Stimulated activated CD4-positive, alpha-beta T cell treated with anti-CD3 and anti-CD28 coated beads, TNF-alpha, amount 100 ng/mL, for 24 hours (primary cell): ENCODE measurements at regions not wholly inside any gene's neighbourhood (a gene's known extent, or its start where the extent isn't known, plus 50 kb on each side); places are given as distances from the start of the nearest gene placed in this dataset.

Source experiments
- DNase-seq, 3 experiments: peaks; one replicate each; pipeline ENCODE4 v3.0.0-alpha.2; 2020; ENCODE audit warnings: low read depth in 3 of 3

DNA sequence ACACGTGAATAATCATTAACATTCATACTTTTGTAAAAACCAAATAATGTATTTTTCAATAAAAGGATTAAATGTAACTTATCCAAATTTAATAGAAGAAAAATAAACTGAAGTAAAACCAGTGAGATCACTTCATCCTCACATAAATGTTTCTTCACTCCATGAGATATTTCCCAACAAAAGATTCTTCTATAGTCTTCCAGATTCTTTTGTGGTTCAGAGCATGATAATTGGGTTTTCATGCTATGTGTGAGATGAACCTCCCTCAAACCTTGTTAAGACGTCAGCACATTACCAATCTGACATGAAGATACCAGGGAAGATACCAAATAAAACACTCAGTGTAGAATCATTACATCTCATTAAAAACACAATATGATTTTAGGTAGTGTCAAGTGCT, 62.9 kb upstream of the OXGR1 start:
- no peak for DNase-seq

DNA sequence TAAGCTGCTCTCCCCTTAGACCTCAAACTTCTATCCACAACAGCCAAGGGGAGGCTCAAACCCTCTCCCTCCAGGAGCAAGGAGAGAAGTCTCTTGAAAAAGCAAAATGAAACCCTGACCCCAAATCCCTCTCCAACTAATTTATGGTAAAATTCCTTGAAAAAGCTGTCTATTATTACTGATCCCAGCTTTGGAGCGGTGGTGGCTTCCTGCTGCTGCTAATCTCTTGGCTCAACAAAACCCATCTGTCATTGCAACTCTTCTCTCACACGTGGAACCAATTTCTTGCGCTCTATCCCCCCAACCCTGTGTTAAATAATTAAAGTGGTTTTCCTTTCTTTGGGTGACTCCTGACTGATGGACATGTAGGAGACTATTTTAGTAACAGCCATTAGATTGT, 64.1 kb upstream of the OXGR1 start:
- no peak for DNase-seq

DNA sequence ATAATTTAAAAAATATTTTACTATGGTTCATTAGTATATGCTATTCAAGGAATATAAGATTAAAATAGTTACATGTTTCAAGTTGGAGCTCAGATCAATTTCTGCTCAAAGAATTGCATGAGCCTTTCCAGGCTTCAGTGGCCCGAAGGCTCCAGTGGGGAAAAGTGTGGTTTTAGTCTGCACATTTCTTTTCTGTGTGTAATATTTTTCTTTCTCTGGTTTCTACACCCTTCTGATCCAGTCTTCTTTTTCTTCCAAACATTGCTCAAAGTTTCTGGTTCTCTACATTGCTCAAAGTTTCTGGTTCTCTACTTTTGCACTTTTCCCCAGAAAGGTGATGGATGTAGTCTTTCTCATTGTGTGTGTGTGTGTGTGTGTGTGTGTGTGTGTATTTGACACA, 64.7 kb upstream of the OXGR1 start:
- no peak for DNase-seq

- no peak for DNase-seq
Measured at GRCh38 chr13:97067017-97067895, 73.0 kb upstream of the OXGR1 start.

GRCh38 chr13:97068151-97068550, 73.9 kb upstream of the OXGR1 start:
- no peak for DNase-seq

- no peak for DNase-seq
Measured at GRCh38 chr13:97069050-97069815, 75.0 kb upstream of the OXGR1 start.

- DNase-seq: no peak
Measured at GRCh38 chr13:97072297-97072696, 78.0 kb upstream of the OXGR1 start.

DNA sequence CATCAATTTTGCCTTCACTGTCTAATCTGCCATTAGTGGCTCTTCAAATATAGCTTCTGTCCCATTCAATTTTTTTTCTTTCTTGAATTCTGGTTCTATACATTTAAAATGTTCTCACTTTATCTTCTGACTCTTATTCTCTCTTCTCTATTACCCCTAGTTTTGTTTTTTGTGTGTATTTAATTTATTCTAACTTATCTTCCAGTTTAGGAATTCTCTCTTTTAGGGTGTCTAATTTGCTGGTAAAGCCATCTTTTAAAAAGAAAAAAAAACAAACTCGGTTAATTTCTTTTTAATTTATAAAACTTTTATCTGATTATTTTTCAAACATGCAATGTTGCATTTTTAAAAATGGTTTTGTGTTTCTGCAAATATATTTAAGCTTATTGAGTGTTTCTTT, 80.3 kb upstream of the OXGR1 start:
- DNase-seq: no peak

DNA sequence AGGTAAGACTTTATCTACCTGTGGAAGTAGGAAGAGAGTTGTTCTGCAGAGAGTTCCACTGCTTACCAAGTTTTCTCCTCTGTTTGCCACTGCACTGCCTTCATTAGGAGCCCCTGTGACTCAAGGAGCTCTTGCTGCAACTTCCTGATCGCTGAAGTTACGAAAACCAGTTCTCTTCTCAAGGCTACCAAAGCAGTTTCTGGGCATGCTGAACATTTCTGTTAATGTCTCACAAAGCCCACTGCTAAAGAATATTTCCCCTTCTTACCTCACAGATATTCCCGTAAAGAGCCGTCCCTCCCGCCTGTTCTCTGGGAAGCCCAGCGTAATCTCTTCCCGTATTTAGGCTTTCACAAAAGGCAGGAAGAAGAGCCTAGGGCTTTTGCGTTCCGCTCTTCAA, 82.6 kb upstream of the OXGR1 start:
- DNase-seq: no peak

GRCh38 chr13:97077341-97077740, 83.1 kb upstream of the OXGR1 start:
- no peak for DNase-seq

DNA sequence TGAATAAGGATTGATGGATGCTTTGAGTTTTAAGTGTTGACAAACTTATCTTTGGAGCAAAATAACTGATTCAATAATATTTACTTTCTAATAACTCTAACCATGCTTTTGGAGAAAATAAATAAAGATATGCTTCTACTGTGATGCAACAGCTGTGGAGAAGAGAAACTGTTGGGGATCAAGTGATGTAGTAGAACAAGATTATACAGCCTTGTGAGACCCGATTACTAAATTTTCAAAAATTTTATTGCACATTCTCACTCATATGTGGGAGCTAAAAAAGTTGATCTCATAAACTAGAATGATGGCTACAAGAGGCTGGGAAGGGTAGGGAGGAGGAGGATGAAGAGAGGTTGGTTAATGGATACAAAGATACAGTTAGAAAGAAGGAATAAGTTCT, 85.5 kb upstream of the OXGR1 start:
- DNase-seq: no peak

DNA sequence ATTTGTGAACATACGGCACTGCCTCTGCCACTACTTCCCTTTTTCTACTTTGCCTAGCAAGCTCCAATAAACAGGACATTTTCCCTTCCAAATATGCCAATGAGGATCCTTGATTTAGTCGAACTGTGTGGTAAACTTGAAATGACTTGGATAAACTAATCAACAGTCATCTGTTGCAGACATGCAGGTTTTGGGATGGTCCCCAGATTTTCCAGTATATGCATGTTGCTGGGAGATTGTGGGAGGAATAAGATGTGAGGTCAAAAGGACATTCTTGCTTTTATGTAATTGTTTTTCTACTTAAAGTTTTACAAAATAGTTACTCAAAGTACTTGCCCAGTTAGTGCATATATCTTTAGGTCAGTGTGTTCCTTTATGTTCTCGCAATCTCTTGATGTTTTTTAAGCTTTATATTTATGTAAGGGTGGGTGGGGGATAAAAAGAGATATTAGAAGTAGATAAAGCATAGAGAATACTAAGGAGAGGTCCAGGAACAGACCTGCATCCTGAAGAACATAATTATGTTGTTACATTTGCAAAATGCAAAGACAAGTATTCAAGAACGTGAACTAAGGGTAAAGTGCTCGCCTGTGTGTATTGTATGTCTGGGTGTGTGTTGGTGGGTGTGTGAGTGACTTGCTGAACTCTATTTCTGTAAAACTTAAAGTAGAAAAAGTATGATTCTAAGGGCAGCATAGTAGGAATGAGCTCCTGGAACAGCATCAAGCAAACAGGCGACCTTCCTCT, 88.4 kb upstream of the OXGR1 start:
- DNase-seq: no peak

- DNase-seq: no peak
Measured at GRCh38 chr13:97091196-97091595, 96.9 kb upstream of the OXGR1 start.

DNA sequence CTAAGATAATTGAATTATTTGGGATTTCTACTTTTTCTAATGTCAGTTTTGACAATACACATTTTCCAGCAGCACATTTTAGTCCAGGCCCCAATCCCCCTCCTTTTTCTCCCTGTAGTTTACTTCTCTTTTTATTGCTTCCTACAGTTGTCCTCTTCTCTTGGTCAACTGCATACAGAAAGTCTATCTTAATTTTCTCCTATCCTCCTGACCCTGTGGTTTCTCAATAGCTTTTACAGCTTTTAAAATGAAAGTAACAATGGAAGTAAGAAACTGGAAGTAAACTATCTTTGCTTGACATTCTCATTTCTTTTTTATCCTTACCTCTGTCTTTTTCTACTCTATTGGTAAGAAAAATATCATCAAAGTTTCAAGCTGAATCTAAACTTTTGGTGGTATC, 106.5 kb upstream of the OXGR1 start:
- no peak for DNase-seq

DNA sequence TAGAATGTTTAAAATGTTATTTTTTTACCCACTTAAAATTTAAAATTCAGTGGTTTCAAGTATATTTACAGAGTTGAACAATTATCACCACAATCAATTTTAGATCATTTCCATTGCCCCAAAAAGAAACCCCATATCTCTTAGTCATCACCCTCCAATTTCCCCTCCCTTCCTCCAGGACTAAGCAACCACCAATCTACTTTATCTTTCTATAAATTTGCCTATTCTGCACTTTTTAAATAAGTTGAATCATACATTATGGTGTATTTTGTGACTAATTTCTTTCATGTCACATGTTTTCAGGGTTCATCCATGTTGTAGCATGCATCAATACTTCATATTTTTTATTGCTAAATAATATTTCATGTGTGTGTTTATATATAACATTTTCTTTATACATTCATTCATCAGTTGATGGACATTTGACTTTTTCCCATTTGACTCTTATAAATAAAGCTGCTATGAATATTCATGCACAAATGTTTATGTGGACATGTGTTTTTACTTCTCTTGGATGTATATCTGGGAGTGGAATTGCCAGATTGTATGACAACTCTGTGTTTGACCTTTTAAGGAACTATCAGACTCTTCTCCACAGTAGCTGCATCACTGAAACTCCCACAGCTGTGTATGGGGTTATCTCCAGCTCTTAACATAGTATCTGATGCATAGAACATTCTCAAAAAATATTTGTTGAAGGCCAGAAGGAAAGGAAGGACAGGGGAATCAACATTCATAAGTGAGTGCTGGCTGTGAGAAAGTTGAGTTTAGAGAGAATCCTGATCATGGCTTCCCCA, 107.8 kb upstream of the OXGR1 start:
- DNase-seq: no peak

DNA sequence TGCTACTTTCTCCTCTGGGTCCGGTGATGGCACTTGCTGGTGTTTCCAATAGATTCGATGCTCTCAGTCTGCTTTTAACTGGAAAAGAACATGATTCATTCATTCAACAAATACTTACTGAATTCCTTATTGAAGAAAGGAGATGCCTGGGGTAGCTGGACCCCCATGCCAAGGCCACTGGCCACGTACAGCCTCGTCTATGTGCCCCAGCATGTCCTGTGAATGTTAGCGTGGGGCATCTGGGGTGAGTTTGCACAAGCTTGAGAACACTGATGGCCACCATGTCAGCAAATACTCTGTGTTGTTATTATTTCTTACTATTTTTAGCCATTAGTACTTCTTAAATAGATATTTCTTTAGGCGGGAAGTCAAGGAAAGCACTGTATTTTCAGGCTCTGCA, 112.0 kb upstream of the OXGR1 start:
- no peak for DNase-seq

- DNase-seq: no peak
Measured at GRCh38 chr13:97107815-97108529, 113.7 kb upstream of the OXGR1 start.

GRCh38 chr13:97108530-97108900, 113.6 kb upstream of the MBNL2 start:
- DNase-seq: no peak

GRCh38 chr13:97109256-97109655, 112.9 kb upstream of the MBNL2 start:
- DNase-seq: no peak

DNA sequence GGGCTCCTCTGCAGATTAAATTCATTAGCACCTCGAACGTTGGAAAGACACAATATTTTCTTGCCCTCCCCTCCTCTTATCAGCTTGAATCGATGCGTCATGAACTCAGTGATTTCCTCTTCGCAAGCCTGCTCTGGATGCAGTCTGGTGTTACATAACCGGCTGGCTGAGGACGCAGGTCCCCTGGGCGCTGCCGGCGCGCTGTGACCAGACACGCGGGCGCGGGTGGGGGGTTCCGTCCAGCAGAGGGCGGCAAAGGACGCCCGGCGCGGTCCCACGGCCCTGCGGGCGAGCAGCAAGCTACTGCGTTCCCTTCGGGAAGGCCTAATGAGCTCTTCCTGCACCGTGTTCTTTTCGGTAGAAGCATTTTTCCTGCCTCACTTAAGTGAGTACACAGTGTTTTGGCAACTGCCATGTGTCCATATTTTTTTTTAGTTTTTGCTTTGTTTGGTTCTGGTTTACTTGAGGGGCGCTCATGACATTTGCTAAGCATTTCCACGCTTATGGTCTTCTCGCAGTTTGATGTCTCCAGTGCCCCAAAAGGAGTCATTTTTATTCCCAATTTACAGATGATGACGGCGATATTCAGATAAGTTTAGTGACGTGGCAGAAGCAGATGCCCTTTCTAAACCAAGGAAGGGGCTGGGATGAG, 112.2 kb upstream of the MBNL2 start:
- peak; percentile 56 to 74 (median 65) for DNase-seq

DNA sequence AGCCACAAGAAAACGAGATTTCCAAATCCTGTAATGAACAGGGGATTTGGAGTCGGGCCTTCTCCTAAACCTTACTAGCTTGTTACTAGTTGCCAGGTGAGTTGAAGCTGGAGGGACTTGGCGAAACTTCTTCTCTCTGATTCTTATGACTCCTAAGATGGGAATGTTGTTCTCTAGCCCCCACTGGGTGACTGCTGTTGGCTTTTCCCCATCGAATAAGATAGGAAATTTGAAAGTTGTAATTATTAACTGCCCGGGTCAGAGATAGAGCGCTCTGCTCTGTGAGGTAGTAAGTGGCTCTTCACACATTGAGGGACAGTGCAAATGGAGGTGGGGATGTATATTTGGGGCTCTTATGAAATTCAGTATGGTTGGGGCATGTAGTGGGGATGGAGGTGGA, 111.2 kb upstream of the MBNL2 start:
- no peak for DNase-seq
